Right renal cortex interstitium (tissue), 3 donors: ENCODE measurements at regions not wholly inside any gene's neighbourhood (a gene's known extent, or its start where the extent isn't known, plus 50 kb on each side); places are given as distances from the start of the nearest gene placed in this dataset.
"Not testable (repeated sequence)": the region's sequence is repeated elsewhere in the genome, so short reads cannot be mapped to it uniquely, and the experiment has no call there.

ENCODE experiments used
- DNase-seq, 3 donors: peaks; one replicate each; pipeline ENCODE4 v3.0.0-alpha.2; 2013; ENCODE audit warnings: low read depth in 3 of 3, low spot score in 2 of 3

- no peak for DNase-seq
Observed at GRCh38 chr14:30471980-30472379, 87.0 kb upstream of the G2E3 start.

GRCh38 chr14:30473846-30474696, 84.9 kb upstream of the G2E3 start:
- not testable (repeated sequence) for DNase-seq

GRCh38 chr14:30482276-30482675, 76.7 kb upstream of the G2E3 start:
- DNase-seq = no peak

- no peak for DNase-seq
Observed at GRCh38 chr14:30484201-30484600, 74.8 kb upstream of the G2E3 start.

- DNase-seq = no peak
Observed at GRCh38 chr14:30484976-30485375, 74.0 kb upstream of the G2E3 start.

- no peak for DNase-seq
Observed at GRCh38 chr14:30496852-30497251, 62.1 kb upstream of the G2E3 start.

GRCh38 chr14:30499358-30499757, 59.6 kb upstream of the G2E3 start:
- DNase-seq = no peak

GRCh38 chr14:30500222-30500621, 58.7 kb upstream of the G2E3 start:
- no peak for DNase-seq

GRCh38 chr14:30507209-30507608, 51.7 kb upstream of the G2E3 start:
- no peak for DNase-seq
